ENCODE measurements at regions not wholly inside any gene's neighbourhood (a gene's known extent, or its start where the extent isn't known, plus 50 kb on each side); places are given as distances from the start of the nearest gene placed in this dataset.

DNA sequence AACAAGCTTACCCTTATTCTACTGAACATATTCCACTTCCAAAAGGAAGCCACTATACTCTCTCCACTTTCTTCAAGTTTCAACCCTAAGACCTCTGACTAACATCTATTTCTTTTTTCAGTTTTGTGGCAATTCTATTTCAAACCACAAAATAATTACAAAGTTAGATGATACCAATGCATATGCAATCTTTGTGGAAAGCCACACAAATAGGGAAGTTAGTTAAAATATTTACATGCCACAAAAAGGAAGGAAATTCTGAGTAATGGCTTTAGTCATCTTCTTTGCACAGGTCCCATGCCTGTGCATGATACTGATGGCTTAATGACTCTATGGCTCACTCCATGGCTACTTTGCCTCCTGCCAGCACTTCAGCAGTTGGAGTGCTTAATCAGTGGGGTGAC, 57.0 kb upstream of the MCTP2 start:
- no peak for TF ChIP-seq POLR2AphosphoS5 (IDR thresholded peaks at IDR 0.05; ENCODE audit: low read depth, low read length)
- TF ChIP-seq, protein P1, sequence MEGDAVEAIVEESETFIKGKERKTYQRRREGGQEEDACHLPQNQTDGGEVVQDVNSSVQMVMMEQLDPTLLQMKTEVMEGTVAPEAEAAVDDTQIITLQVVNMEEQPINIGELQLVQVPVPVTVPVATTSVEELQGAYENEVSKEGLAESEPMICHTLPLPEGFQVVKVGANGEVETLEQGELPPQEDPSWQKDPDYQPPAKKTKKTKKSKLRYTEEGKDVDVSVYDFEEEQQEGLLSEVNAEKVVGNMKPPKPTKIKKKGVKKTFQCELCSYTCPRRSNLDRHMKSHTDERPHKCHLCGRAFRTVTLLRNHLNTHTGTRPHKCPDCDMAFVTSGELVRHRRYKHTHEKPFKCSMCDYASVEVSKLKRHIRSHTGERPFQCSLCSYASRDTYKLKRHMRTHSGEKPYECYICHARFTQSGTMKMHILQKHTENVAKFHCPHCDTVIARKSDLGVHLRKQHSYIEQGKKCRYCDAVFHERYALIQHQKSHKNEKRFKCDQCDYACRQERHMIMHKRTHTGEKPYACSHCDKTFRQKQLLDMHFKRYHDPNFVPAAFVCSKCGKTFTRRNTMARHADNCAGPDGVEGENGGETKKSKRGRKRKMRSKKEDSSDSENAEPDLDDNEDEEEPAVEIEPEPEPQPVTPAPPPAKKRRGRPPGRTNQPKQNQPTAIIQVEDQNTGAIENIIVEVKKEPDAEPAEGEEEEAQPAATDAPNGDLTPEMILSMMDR (IDR thresholded peaks at IDR 0.05 in 2 of 3, conservative IDR thresholded peaks at IDR 0.05 in 1 of 3; ENCODE audit: borderline replicate concordance in 1 of 3, insufficient read depth in 1 of 3, low read depth in 2 of 3, low read length in 2 of 3): no peak
- TF ChIP-seq, protein P2, sequence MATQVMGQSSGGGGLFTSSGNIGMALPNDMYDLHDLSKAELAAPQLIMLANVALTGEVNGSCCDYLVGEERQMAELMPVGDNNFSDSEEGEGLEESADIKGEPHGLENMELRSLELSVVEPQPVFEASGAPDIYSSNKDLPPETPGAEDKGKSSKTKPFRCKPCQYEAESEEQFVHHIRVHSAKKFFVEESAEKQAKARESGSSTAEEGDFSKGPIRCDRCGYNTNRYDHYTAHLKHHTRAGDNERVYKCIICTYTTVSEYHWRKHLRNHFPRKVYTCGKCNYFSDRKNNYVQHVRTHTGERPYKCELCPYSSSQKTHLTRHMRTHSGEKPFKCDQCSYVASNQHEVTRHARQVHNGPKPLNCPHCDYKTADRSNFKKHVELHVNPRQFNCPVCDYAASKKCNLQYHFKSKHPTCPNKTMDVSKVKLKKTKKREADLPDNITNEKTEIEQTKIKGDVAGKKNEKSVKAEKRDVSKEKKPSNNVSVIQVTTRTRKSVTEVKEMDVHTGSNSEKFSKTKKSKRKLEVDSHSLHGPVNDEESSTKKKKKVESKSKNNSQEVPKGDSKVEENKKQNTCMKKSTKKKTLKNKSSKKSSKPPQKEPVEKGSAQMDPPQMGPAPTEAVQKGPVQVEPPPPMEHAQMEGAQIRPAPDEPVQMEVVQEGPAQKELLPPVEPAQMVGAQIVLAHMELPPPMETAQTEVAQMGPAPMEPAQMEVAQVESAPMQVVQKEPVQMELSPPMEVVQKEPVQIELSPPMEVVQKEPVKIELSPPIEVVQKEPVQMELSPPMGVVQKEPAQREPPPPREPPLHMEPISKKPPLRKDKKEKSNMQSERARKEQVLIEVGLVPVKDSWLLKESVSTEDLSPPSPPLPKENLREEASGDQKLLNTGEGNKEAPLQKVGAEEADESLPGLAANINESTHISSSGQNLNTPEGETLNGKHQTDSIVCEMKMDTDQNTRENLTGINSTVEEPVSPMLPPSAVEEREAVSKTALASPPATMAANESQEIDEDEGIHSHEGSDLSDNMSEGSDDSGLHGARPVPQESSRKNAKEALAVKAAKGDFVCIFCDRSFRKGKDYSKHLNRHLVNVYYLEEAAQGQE (IDR thresholded peaks at IDR 0.05; ENCODE audit: low read depth): no peak
- no peak for TF ChIP-seq FOSL1 (IDR thresholded peaks at IDR 0.05; ENCODE audit: low read depth)
- no peak for TF ChIP-seq JUND (IDR thresholded peaks at IDR 0.05)
- TF ChIP-seq POLR2A (IDR thresholded peaks at IDR 0.05; ENCODE audit: borderline replicate concordance, extremely low read depth, insufficient read depth, insufficient read length): no peak
- no peak for TF ChIP-seq RAD21 (IDR thresholded peaks at IDR 0.05; ENCODE audit: low read depth)
- TF ChIP-seq EZH2 (IDR thresholded peaks at IDR 0.05): no peak
- no peak for TF ChIP-seq SP1 (IDR thresholded peaks at IDR 0.05; ENCODE audit: low read depth)
- no peak for TF ChIP-seq TCF7L2 (IDR thresholded peaks at IDR 0.05; ENCODE audit: borderline replicate concordance, extremely low read depth, insufficient read depth, insufficient read length)
- no peak for TF ChIP-seq EZH2phosphoT487 (IDR thresholded peaks at IDR 0.05; ENCODE audit: borderline replicate concordance)
- no peak for TF ChIP-seq YY1 (IDR thresholded peaks at IDR 0.05; ENCODE audit: extremely low read depth, insufficient replicate concordance, low read depth, low read length)
- no peak for TF ChIP-seq ZNF274 (IDR thresholded peaks at IDR 0.05; ENCODE audit: low read depth, low read length)
- TF ChIP-seq SIN3A (IDR thresholded peaks at IDR 0.05; ENCODE audit: low read depth): no peak
